ENCODE measurements at regions not wholly inside any gene's neighbourhood (a gene's known extent, or its start where the extent isn't known, plus 50 kb on each side); places are given as distances from the start of the nearest gene placed in this dataset.

DNA sequence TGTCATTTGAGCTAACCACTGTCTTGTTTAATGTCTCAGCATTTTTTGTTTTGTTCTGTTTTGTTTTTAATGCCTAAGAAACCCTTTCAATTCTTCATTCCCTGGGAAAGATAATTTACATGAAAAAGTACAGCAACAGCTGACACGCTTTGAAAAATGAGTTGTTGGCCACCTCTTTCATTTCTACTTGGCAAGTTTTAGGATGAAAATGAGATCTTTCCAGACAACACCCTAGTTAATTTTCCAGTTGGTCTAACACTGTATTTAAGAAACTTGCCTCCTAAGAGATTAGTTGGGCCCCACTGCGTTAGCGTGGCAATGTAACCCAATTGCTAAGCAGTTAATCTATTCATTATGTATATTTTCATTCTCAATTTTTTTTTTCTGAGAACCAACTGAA is 194.0 kb upstream of the LRRN1 start:
- TF ChIP-seq, protein P1, sequence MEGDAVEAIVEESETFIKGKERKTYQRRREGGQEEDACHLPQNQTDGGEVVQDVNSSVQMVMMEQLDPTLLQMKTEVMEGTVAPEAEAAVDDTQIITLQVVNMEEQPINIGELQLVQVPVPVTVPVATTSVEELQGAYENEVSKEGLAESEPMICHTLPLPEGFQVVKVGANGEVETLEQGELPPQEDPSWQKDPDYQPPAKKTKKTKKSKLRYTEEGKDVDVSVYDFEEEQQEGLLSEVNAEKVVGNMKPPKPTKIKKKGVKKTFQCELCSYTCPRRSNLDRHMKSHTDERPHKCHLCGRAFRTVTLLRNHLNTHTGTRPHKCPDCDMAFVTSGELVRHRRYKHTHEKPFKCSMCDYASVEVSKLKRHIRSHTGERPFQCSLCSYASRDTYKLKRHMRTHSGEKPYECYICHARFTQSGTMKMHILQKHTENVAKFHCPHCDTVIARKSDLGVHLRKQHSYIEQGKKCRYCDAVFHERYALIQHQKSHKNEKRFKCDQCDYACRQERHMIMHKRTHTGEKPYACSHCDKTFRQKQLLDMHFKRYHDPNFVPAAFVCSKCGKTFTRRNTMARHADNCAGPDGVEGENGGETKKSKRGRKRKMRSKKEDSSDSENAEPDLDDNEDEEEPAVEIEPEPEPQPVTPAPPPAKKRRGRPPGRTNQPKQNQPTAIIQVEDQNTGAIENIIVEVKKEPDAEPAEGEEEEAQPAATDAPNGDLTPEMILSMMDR (conservative IDR thresholded peaks at IDR 0.05): no peak
- TF ChIP-seq ZFX (IDR thresholded peaks at IDR 0.05): no peak

Measured in C4-2B (cell line).